Keratinocyte (primary cell): ENCODE measurements at regions not wholly inside any gene's neighbourhood (a gene's known extent, or its start where the extent isn't known, plus 50 kb on each side); places are given as distances from the start of the nearest gene placed in this dataset.

Experiments
- DNase-seq: peaks from one replicate; pipeline ENCODE4 v3.0.0-alpha.2; 2011; ENCODE audit warnings: low read depth, missing footprints, low spot score
- FAIRE-seq: peaks from 2 replicates; lab custom pipeline; 2011; peaks lifted over from hg19 to GRCh38; lab: Jason Lieb, UNC
- H2AFZ ChIP-seq: 2 replicates; pipeline ENCODE4 v1.6.0; 2012; ENCODE audit warnings: low read length, control low read depth, inconsistent platforms; ENCODE audit not compliant: control insufficient read depth
- H3K27ac ChIP-seq: 2 replicates; pipeline ENCODE4 v1.5.1; 2011; ENCODE audit warnings: low read length; ENCODE audit not compliant: control insufficient read depth, insufficient read depth
- H3K27me3 ChIP-seq: 3 replicates; pipeline ENCODE4 v1.6.0; 2011; ENCODE audit warnings: low read length; ENCODE audit not compliant: control insufficient read depth, insufficient read depth; ENCODE audit errors: extremely low read depth
- H3K36me3 ChIP-seq, 2 experiments: 2 replicates in 1 of 2; 3 replicates in 1 of 2; pipeline ENCODE4 v1.5.1; 2011; ENCODE audit warnings: low read length in 2 of 2, mild to moderate bottlenecking in 1 of 2; ENCODE audit not compliant: control insufficient read depth in 2 of 2, insufficient read depth in 2 of 2; ENCODE audit errors: extremely low read depth in 1 of 2
- H3K4me1 ChIP-seq: 3 replicates; pipeline ENCODE4 v1.5.1; 2011; ENCODE audit warnings: low read length; ENCODE audit not compliant: control insufficient read depth, insufficient read depth; ENCODE audit errors: extremely low read depth
- H3K4me2 ChIP-seq: 3 replicates; pipeline ENCODE4 v1.6.0; 2011; ENCODE audit warnings: low read depth, low read length; ENCODE audit not compliant: control insufficient read depth, insufficient read depth; ENCODE audit errors: extremely low read depth
- H3K4me3 ChIP-seq, 3 experiments: fragments of 200-600 bp in 1 of 3; sonication (generic) in 1 of 3; 2 replicates in 2 of 3; 3 replicates in 1 of 3; pipeline ENCODE4 v1.5.1; 2011 to 2016; ENCODE audit warnings: low read length in 3 of 3, mild to moderate bottlenecking in 3 of 3, control low read depth in 2 of 3, inconsistent platforms in 1 of 3, low read depth in 1 of 3, mixed read lengths in 1 of 3, mixed run types in 1 of 3, moderate library complexity in 1 of 3; ENCODE audit not compliant: control insufficient read depth in 2 of 3, insufficient read depth in 2 of 3; ENCODE audit errors: extremely low read depth in 1 of 3
- H3K79me2 ChIP-seq: 2 replicates; pipeline ENCODE4 v1.6.0; 2012; ENCODE audit warnings: low read length; ENCODE audit not compliant: control insufficient read depth, insufficient read depth
- H3K9ac ChIP-seq: 3 replicates; pipeline ENCODE4 v1.6.0; 2011; ENCODE audit warnings: low read length; ENCODE audit not compliant: control insufficient read depth, insufficient read depth; ENCODE audit errors: extremely low read depth
- H3K9me1 ChIP-seq: 3 replicates; pipeline ENCODE4 v1.6.0; 2011; ENCODE audit warnings: low read length; ENCODE audit not compliant: control insufficient read depth, insufficient read depth; ENCODE audit errors: extremely low read depth
- H3K9me3 ChIP-seq: 2 replicates; pipeline ENCODE4 v1.5.1; 2012; ENCODE audit warnings: low read depth, low read length; ENCODE audit not compliant: control insufficient read depth
- H4K20me1 ChIP-seq: 3 replicates; pipeline ENCODE4 v1.6.0; 2011; ENCODE audit warnings: low read length; ENCODE audit not compliant: control insufficient read depth, insufficient read depth; ENCODE audit errors: extremely low read depth
- EZH2 ChIP-seq: IDR thresholded peaks from one replicate; pipeline ENCODE4 v1.6.1; 2012; ENCODE audit warnings: inconsistent platforms, mild to moderate bottlenecking, low read length, moderate library complexity
- dilution Hi-C: fragments of 300-500 bp; cut with MboI; formaldehyde crosslinking; loops from one replicate; pipeline ENCODE4 v1.7.0; 2020; ENCODE audit warnings: low sequenced_read_pairs; ENCODE audit not compliant: extremely low pct_ligation_motif_present
- TF ChIP-seq, protein P1 (sequence below), 3 experiments: IDR thresholded peaks in 1 of 3; conservative IDR thresholded peaks in 1 of 3; optimal IDR thresholded peaks in 1 of 3; 2 replicates in 2 of 3; 3 replicates in 1 of 3; pipeline versions ENCODE3 to v1.5.1; 2011; ENCODE audit warnings: low read length in 3 of 3, mild to moderate bottlenecking in 3 of 3, moderate library complexity in 2 of 3, control low read depth in 1 of 3, inconsistent platforms in 1 of 3; ENCODE audit not compliant: insufficient read depth in 2 of 3; ENCODE audit errors: extremely low read depth in 1 of 3

DNA sequence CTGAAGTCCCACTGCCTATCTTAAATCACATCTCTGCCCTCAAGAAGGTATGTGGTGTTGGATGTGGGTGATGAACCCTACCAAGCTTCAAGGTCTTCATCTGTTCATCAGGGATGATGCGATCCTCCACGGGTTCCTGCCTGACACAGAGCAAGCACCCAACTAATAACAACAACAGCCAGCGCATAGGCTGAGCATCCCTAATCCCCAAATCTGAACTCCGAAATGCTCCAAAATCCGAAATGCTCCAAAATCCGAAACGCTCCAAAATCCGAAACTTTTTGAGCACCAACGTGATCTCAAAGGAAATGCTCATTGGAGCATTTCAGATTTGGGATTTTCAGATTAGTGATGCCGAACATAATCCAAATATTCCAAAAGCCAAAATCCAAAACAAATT lies 238.9 kb upstream of the SDK2 start:
- no peak for DNase-seq
- no peak overlapping the region for H3K4me3 ChIP-seq
- H3K4me1 ChIP-seq, result no peaks in the 10 kb centered on the region
- H3K9me3 ChIP-seq, result no peaks in the 10 kb centered on the region
- FAIRE-seq, result no peak
- H3K27me3 ChIP-seq, result peaks cover 8% of the 10 kb centered on the region
- H3K36me3 ChIP-seq, result no peaks in the 10 kb centered on the region
- TF ChIP-seq, protein P1, sequence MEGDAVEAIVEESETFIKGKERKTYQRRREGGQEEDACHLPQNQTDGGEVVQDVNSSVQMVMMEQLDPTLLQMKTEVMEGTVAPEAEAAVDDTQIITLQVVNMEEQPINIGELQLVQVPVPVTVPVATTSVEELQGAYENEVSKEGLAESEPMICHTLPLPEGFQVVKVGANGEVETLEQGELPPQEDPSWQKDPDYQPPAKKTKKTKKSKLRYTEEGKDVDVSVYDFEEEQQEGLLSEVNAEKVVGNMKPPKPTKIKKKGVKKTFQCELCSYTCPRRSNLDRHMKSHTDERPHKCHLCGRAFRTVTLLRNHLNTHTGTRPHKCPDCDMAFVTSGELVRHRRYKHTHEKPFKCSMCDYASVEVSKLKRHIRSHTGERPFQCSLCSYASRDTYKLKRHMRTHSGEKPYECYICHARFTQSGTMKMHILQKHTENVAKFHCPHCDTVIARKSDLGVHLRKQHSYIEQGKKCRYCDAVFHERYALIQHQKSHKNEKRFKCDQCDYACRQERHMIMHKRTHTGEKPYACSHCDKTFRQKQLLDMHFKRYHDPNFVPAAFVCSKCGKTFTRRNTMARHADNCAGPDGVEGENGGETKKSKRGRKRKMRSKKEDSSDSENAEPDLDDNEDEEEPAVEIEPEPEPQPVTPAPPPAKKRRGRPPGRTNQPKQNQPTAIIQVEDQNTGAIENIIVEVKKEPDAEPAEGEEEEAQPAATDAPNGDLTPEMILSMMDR (optimal IDR thresholded peaks at IDR 0.05 in 1 of 3, IDR thresholded peaks at IDR 0.05 in 1 of 3, conservative IDR thresholded peaks at IDR 0.05 in 1 of 3; ENCODE audit: extremely low read depth in 1 of 3, insufficient read depth in 2 of 3, low read length in 3 of 3), result no peak
- TF ChIP-seq EZH2, result no peak
- no peaks in the 10 kb centered on the region for H3K79me2 ChIP-seq
- no peak overlapping the region for H3K27ac ChIP-seq
- H3K9ac ChIP-seq, result no peak overlapping the region
- H2AFZ ChIP-seq, result no peak overlapping the region
- no peaks in the 10 kb centered on the region for H4K20me1 ChIP-seq
- dilution Hi-C loops, result no loop called here
- no peaks in the 10 kb centered on the region for H3K9me1 ChIP-seq
- no peak overlapping the region for H3K4me2 ChIP-seq

DNA sequence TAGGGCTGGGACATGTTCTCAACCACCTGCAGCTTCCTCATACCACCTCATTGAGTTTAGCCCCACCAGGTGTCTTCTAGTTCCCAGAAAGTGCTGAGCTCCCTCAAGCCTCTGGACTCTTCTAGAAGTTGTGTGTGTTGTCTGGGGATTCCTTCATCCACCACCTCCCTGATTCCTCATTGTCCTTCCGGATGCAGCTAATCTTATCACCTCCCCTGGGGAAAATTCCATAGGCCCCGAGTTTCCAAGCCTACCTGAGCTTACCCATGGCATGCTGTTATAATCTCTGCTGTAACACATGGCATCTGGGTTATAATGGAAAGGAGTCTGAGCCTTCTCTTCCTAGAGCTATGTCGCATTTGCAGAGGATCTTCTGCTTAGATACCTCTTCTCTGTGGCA lies 243.5 kb upstream of the SDK2 start:
- peaks cover 4% of the 10 kb centered on the region for H3K27me3 ChIP-seq
- no peak overlapping the region for H3K9ac ChIP-seq
- H3K4me3 ChIP-seq, result no peak overlapping the region
- no peak overlapping the region for H3K4me2 ChIP-seq
- H3K9me3 ChIP-seq, result no peaks in the 10 kb centered on the region
- dilution Hi-C loops, result no loop called here
- H3K79me2 ChIP-seq, result no peaks in the 10 kb centered on the region
- DNase-seq (no peak), FAIRE-seq (no peak)
- H3K27ac ChIP-seq, result no peak overlapping the region
- no peak overlapping the region for H2AFZ ChIP-seq
- no peaks in the 10 kb centered on the region for H3K9me1 ChIP-seq
- TF ChIP-seq, protein P1 (optimal IDR thresholded peaks at IDR 0.05 in 1 of 3, IDR thresholded peaks at IDR 0.05 in 1 of 3, conservative IDR thresholded peaks at IDR 0.05 in 1 of 3; ENCODE audit: extremely low read depth in 1 of 3, insufficient read depth in 2 of 3, low read length in 3 of 3), result no peak
- TF ChIP-seq EZH2, result no peak
- H3K4me1 ChIP-seq, result no peaks in the 10 kb centered on the region
- H3K36me3 ChIP-seq, result no peaks in the 10 kb centered on the region
- no peaks in the 10 kb centered on the region for H4K20me1 ChIP-seq
